Activated CD4-positive, alpha-beta T cell treated with anti-CD3 and anti-CD28 coated beads, Interleukin-2, amount 50 U/mL, for 24 hours (primary cell): ENCODE measurements at regions not wholly inside any gene's neighbourhood (a gene's known extent, or its start where the extent isn't known, plus 50 kb on each side); places are given as distances from the start of the nearest gene placed in this dataset.

Experiments used
- DNase-seq, 2 donors: peaks; one replicate each; pipeline ENCODE4 v3.0.0-alpha.2; 2020; ENCODE audit warnings: low read depth in 1 of 2, low spot score in 1 of 2

DNA sequence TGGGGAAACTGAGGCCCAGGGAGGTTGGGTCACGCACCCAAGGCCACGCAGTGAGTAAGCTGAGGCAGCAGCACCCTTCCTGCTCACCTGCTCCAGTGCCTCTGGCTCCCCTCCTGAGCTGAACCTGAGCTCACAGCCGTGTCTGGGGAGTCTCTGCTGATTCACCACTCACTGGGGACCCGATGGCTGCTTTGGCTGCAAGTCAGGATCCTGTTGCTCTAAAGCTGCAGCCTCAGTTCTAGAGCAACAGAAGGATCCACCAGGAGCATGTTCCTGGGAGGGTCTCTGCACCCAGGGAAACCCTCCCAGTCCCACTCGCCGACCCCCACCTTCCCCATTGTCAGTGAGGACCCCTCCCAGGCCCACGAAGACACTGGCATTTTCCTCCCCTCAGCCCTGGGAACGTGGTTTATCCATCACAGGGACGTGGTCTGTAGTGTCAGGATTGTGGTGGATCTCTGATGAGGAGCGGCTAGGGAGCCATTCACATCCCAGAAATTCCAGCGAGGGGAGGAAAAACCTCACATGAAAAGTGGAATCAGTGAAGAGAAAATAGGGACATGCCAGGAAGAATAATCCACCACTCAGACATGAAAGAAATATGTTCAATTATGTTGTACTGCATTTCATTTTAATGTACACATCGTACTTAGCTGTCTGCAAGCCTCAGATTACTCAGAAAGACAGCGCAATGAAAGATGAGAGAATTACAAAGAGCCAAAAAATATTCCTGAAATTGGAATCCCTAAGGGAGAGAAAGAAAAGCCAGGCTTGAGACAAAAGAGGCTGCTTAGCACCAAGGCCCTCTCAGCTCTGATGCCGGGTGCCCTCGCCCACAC is 447.2 kb downstream of the MATN1 start:
- no peak for DNase-seq

- no peak for DNase-seq
Observed at GRCh38 chr1:30274976-30275621, 448.3 kb downstream of the MATN1 start.

- DNase-seq: no peak
Observed at GRCh38 chr1:30274173-30274970, 449.0 kb downstream of the MATN1 start.

GRCh38 chr1:30273456-30273855 is 449.9 kb downstream of the MATN1 start:
- DNase-seq: no peak

GRCh38 chr1:30273021-30273325 is 450.4 kb downstream of the MATN1 start:
- DNase-seq: no peak

DNA sequence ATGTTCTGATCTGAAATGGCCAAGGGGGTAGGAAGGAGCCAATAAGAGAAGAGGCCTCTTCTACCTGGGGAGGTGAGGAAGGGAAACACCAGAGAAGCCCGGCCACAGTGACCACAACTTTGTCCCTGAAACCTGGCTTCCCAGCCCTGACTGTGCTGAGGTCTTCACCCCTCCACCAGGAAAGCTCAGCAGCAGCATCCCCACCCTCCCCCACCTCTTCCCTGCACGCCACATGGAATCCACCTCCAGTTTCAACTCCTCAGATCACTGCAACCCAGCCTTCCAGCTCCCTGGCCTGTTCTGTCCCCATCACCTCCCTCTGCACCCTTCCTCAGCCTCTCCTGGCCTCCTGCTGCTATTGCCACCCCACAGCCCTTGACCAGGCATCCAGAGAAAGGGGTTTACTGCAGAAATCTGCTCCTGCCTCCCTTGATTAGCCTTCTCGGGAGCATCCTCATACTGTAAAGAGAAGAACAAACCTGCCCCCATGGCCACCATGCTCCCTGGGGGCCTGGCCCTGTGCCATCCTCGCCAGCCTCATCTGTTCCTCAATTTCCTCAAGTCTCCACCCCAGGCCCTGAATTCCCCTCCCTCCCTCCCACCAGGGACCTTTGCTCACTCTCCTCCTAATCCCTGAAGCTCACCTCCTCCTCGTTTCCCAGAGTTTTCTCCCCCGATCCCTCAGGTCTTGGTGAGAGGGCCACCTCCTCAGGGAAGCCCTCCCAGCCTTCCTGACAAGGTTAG is 450.9 kb downstream of the MATN1 start:
- no peak for DNase-seq

DNA sequence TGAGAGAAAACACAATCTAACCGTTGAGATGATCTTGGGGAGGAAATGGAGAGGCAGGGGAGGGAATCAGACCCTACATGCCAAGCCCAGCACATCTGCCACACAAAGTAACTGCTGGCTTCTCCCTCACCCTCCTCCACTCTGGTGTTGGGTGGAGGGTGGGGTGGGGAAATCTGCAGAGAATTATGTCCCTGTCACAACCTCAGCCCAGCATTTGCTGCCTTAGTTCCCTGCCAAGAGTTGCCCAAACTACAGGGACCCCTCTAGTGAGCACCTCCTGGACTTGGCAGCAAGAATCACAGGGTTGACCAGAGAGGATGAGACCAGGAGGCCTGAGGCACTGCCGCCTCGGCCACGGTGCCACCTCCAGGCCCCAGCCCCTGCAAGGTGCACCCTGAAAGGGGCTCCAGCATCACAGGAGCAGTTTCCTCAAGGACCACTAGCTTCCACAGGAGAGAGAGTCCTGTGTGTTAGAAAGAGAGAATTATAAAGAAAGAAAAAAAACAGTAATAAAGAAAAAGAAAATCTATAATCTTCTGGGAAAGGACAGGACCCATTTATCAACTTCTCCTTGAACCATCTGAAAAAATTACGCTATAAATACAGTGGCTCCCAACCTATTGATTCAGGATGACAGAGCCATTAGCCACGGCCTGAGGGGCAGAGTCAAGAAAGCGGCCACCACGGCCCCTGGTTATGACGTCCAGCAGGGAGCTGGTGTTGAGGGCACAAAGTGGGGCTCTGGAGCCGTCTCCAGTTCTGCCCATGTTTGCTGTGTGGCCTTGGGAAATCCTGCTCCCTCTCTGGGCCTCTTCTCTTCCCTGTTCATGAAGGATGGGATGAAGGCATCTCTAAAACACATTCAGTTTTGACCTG is 451.7 kb downstream of the MATN1 start:
- no peak for DNase-seq

DNA sequence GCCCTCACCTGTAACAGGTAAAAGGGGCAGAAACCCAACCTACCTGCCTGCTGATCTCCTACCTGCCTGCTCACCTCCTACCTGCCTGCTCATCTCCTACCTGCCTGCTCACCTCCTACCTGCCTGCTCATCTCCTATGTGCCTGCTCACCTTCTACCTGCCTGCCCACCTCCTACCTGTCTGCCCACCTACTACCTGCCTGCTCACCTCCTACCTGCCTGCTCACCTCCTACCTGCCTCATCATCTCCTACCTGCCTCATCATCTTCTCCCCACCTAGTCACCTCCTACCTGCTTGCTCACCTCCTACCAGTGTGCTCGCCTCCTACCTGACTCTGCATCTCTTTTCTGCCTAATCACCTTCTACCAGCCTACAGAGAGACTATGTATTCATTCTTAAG is 452.9 kb downstream of the MATN1 start:
- DNase-seq: no peak

DNA sequence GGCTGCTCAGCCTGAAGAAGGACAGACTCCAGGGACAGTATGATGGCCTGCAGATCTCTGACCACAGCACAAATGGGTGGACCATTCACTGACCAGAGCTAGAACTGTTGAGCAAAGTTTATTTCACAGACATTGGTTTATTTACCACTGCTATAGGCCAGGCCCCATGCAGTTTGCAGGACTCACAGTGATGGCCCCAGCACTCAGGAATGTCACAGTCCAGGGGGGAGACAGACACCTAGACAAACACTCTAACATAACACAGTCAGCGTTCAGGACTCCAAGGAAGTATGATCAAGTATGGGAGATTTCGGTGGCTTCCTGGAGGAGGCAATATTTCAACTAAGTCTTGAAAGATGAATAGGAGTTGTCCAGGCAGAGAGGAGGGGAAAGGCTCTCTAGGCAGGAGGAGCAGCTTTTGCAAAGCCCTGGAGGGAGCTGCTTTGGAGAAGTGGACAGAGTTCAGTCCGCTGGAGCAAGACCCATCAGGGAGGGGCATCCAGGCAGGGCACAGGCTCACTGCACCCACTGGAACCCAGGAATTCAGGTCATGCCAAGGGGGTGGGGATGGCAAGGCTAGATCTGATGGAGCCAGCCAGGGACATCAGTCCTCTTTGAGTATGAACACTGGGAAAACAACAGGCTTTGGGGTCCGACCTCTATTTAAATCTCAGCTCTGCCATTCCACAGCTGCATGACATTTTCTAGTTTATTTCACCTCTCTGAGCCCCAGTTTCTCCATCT is 454.3 kb downstream of the MATN1 start:
- no peak for DNase-seq

- DNase-seq: no peak
Observed at GRCh38 chr1:30267856-30268255, 455.5 kb downstream of the MATN1 start.

DNA sequence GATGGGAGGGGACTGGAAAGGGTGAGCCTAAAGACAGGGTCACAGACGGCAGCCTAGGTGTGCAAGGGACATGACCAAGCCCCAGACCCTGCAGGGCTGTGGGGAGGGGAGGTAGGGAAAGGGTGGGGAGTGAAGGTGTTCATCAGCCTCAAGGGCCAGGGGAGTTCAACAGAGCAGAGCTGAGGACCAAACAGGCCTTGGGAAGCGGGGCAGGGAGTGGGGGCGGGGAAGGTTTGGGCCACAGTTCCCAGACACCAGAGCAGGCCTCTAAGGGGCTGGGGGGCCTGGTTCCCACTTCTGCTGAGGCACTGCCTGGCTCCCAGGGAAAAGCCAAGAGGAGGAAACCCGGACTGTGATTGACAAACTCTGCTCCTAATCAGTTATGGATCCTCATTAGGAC is 456.3 kb downstream of the MATN1 start:
- DNase-seq: no peak

DNA sequence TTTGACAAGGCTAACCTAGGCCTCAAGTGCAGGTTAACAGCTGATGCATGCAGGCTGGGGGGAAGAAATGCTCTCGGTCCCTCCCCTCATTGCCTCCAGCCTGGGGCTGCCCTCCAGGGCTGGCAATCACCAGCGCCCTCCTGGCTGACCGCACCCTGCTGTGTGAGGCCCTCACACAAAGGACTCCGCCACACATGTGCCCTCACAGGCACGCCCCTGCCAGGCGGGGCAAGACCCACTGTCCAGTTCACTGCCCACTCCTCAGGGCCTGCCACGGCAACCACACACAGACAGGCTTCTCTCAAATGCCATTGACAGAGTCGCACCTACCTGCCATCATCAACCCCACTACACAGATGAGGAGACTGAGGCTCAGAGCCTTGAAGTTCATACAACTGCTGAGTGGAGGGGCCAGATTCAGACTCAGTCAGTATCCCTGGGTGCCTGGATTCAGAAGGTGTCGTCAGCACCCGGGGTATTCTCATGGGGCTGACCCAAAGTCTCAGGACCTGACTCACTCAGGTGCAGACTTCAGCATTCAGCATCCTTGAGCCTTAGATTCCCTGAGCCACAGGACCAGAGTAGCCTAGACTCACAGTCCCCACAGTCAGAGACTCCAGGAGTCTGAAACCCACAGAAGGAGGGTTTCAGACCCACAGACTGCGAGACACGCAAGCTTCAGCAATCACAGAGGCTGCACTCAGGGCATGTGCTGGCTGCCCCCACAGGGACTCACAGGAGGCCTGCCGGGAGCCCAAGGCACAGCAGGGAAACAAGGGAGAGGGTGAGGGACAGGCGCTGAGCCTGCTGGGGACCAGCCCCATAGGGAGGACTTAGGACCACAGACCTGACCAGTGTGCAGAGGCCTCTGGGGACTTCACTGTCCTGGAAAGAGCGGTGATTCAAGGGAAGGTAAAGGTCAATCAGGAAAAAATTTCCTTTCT is 458.0 kb downstream of the MATN1 start:
- no peak for DNase-seq

DNA sequence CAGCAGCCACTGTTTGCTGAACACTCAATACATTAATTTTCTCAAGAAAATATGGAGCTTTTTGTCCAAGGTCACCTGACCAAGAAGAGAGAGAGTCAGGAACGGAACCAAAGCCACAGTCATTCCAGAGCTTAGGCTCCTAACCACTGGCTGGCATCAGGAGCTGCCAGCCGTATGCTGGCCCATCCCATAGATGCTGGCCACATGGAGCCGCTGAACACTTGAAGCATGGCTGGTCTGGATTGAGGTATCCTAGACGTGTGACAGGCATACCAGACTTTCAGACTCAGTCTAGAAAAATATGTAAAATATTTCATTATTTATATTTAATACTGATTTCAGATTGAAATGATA is 458.7 kb downstream of the MATN1 start:
- no peak for DNase-seq

GRCh38 chr1:30263888-30264671 is 459.3 kb downstream of the MATN1 start:
- no peak for DNase-seq

DNA sequence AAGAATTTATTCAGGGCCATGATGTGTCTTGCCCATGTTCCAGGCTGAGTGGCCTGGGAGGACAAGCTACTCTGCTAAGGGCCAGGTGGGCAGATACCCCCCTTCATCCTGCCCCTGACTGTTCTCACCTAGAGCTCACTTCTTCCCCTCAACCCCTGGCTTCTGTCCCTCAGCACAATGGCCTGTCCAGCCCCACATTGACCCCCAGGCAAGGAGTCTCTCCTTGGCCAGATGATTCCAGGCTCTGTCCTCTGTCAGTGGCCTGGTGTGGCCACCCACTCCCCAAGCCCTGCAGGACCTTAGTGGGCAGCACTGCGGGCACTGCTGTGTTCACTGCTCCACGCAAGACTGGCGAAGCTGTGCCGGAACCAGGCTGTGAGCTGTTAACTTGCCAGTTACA is 460.0 kb downstream of the MATN1 start:
- no peak for DNase-seq

- no peak for DNase-seq
Observed at GRCh38 chr1:30262158-30262557, 461.2 kb downstream of the MATN1 start.

- no peak for DNase-seq
Observed at GRCh38 chr1:30260318-30260717, 463.1 kb downstream of the MATN1 start.

GRCh38 chr1:30259631-30260030 is 463.8 kb downstream of the MATN1 start:
- no peak for DNase-seq
